ENCODE measurements at regions not wholly inside any gene's neighbourhood (a gene's known extent, or its start where the extent isn't known, plus 50 kb on each side); places are given as distances from the start of the nearest gene placed in this dataset.

- TF ChIP-seq YY1 (IDR thresholded peaks at IDR 0.05): no peak
- TF ChIP-seq CTCF (IDR thresholded peaks at IDR 0.05; ENCODE audit: low read depth, low read length, missing input control): no peak
- TF ChIP-seq EGR1 (IDR thresholded peaks at IDR 0.05; ENCODE audit: low read depth in 2 of 2): no peak
Observed at GRCh38 chr2:210860276-210860675, 303.9 kb downstream of the CPS1 start.

Measured in liver (tissue), 3 donors.